GM19468 (cell line): ENCODE measurements at regions not wholly inside any gene's neighbourhood (a gene's known extent, or its start where the extent isn't known, plus 50 kb on each side); places are given as distances from the start of the nearest gene placed in this dataset.

ENCODE experiments used
- ATAC-seq: cut with Tn5 transposase; IDR thresholded peaks from one replicate; pipeline ENCODE4 v1.9.1; 2021; ENCODE audit warnings: mild to moderate bottlenecking, moderate library complexity, moderate number of reproducible peaks; ENCODE audit not compliant: unreplicated experiment; ENCODE audit errors: extremely low read depth

GRCh38 chrX:118878977-118879376, 55.4 kb downstream of the ZCCHC12 start:
- no peak for ATAC-seq

GRCh38 chrX:118879586-118879985, 56.0 kb downstream of the ZCCHC12 start:
- no peak for ATAC-seq

- no peak for ATAC-seq
These were observed 60.4 kb downstream of the ZCCHC12 start for GRCh38 chrX:118883994-118884393.

DNA sequence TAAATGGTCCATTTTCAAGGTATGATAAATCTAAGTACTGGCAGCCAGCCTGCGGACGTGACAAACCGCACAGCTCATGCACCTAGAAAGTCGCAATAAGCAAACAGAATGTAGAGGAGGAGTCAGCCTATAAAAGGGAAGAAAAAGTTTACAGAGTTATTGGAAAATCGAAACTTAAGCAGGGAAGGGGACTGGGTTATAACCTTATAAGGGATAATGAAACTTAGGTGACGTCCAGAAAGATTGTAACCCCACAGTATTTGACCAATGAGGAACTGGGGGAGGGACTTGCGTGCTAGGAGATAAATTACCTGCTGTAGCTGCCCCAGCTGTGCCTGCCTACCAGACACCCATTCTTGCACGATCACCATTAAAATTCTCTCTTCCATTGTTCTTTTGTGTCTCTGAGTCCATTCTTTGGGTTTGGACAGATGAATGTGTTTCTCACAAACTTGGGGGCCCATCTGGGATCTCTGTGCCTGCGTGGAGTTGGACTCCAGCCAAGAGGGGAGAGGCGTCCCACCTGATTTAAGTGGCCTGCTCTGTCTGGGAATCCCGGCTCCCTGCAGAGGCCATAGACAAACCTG, 61.0 kb downstream of the ZCCHC12 start:
- ATAC-seq, result no peak

DNA sequence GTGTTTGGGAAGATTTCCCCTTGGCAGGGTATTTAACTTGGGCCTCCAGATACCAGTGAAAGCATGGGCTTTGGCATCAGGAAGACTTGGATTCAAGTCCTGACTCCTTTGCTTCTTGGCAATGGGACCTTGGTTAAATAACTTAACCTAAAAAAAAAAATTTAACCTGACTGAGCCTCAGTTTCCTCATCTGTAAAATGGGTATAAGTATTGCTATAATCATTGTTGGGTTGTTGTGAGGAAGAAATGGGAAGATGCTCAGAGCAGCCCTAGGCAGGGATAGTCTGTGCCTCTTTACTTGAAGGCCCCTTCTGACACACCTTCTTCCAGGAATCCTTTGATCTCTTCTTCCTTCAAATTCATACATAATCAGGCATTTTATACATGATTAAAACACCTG, 70.3 kb downstream of the ZCCHC12 start:
- no peak for ATAC-seq

GRCh38 chrX:118901991-118902390, 72.4 kb upstream of the LONRF3 start:
- ATAC-seq, result no peak

DNA sequence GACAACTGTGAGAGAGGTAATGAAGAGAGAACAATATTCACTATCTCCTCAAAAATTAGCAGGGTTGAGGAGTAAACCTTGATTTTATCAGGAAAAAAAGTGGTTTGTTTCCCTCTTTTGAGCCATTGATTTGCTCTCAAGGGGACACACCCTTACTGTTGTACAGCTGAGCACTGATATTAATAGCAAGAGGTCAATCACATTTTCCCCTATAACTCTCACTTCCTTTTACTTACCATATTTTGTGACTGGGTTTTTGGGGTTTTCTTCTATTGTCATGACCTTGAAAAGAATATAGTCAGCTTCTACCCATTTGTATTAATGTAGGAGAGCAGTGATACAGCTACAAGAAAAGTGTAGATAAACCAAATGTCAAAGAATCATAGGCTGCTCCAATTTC, 70.2 kb upstream of the LONRF3 start:
- ATAC-seq, result peak; percentile 46

- no peak for ATAC-seq
These were observed 69.8 kb upstream of the LONRF3 start for GRCh38 chrX:118904664-118905063.
